WTC11 (cell line): ENCODE measurements at regions not wholly inside any gene's neighbourhood (a gene's known extent, or its start where the extent isn't known, plus 50 kb on each side); places are given as distances from the start of the nearest gene placed in this dataset.

ENCODE experiments used
- CTCF ChIP-seq: fragments of 200-600 bp; IDR thresholded peaks from 2 replicates; pipeline ENCODE4 v1.8.0; 2022; ENCODE audit warnings: antibody characterized with exemption
- ETV6 ChIP-seq: sonication (generic); formaldehyde crosslinking; IDR thresholded peaks from 2 replicates; pipeline ENCODE4 v1.8.1; 2022; ENCODE audit warnings: mild to moderate bottlenecking, missing genetic modification reagents
- FOXJ3 ChIP-seq: sonication (generic); formaldehyde crosslinking; IDR thresholded peaks from 2 replicates; pipeline ENCODE4 v1.9.0; 2021; ENCODE audit warnings: missing genetic modification reagents, mild to moderate bottlenecking, borderline replicate concordance
- JUN ChIP-seq: sonication (generic); formaldehyde crosslinking; IDR thresholded peaks from 2 replicates; pipeline ENCODE4 v1.8.0; 2023; ENCODE audit warnings: mild to moderate bottlenecking, missing genetic modification reagents
- NFYB ChIP-seq: sonication (generic); formaldehyde crosslinking; conservative IDR thresholded peaks from 2 replicates; pipeline ENCODE4 v1.8.0; 2022; ENCODE audit warnings: low read depth, missing genetic modification reagents
- SP1 ChIP-seq: sonication (generic); formaldehyde crosslinking; conservative IDR thresholded peaks from 2 replicates; pipeline ENCODE4 v1.8.1; 2022; ENCODE audit warnings: missing genetic modification reagents
- TCF7 ChIP-seq: sonication (generic); formaldehyde crosslinking; IDR thresholded peaks from 2 replicates; pipeline ENCODE4 v1.8.0; 2022; ENCODE audit warnings: mild to moderate bottlenecking, low read depth, missing genetic modification reagents, moderate library complexity
- TEAD4 ChIP-seq: sonication (generic); formaldehyde crosslinking; IDR thresholded peaks from 2 replicates; pipeline ENCODE4 v1.8.0; 2022; ENCODE audit warnings: mild to moderate bottlenecking, missing genetic modification reagents
- USF2 ChIP-seq: sonication (generic); formaldehyde crosslinking; IDR thresholded peaks from 2 replicates; pipeline ENCODE4 v1.8.1; 2023; ENCODE audit warnings: mild to moderate bottlenecking, missing genetic modification reagents, moderate library complexity
- ZMAT4 ChIP-seq: fragments of 250-450 bp; sonication (Bioruptor Pico); IDR thresholded peaks from 2 replicates; pipeline ENCODE4 v1.9.0; 2021; ENCODE audit warnings: mild to moderate bottlenecking
- ZNF121 ChIP-seq: sonication (generic); formaldehyde crosslinking; IDR thresholded peaks from 2 replicates; pipeline ENCODE4 v1.8.0; 2023; ENCODE audit warnings: missing genetic modification reagents
- ZNF512 ChIP-seq: sonication (generic); formaldehyde crosslinking; IDR thresholded peaks from 2 replicates; pipeline ENCODE4 v1.8.1; 2022; ENCODE audit warnings: missing genetic modification reagents, borderline replicate concordance

GRCh38 chr18:10329101-10329500, 125.3 kb upstream of the APCDD1 start:
- no peak for TF ChIP-seq CTCF
- no peak for TF ChIP-seq FOXJ3 (CRISPR knock-in tag)
- TF ChIP-seq ZMAT4 (CRISPR knock-in tag): no peak
- TF ChIP-seq SP1 (CRISPR knock-in tag): no peak
- TF ChIP-seq ZNF121 (CRISPR knock-in tag): no peak
- TF ChIP-seq JUN: no peak
- TF ChIP-seq TEAD4 (CRISPR knock-in tag): no peak
- TF ChIP-seq TCF7 (CRISPR knock-in tag): no peak
- TF ChIP-seq NFYB (CRISPR knock-in tag): no peak
- no peak for TF ChIP-seq ZNF512 (CRISPR knock-in tag)
- no peak for TF ChIP-seq ETV6 (CRISPR knock-in tag)
- no peak for TF ChIP-seq USF2 (CRISPR knock-in tag)
